ENCODE measurements at regions not wholly inside any gene's neighbourhood (a gene's known extent, or its start where the extent isn't known, plus 50 kb on each side); places are given as distances from the start of the nearest gene placed in this dataset.
"Not testable (repeated sequence)": the region's sequence is repeated elsewhere in the genome, so short reads cannot be mapped to it uniquely, and the experiment has no call there.

DNA sequence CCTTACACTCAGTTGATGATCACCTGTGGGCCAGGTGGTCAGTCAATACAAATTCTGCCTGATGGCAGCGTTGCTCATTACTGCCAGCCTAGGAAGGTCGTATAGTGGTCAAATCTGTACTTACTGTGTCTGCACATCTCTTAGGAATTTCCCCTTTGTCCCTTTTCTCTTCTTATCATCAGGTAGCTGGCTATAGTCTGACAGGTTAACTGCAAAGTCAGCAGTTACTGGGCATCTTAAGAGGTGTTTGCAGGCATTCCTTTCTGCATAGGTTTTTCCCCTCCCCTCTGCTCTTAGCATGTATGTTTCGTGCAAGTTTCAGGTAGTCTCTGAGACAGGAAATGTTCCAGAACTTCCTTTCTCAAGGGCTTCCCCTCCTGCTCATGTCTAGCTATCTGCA, 298.7 kb downstream of the LRRIQ3 start:
- H3K27ac Mint-ChIP-seq: no peak overlapping the region
- no peak overlapping the region for H3K4me3 Mint-ChIP-seq
- H3K4me1 Mint-ChIP-seq (ENCODE audit: low read depth): no peaks in the 10 kb centered on the region
- no peaks in the 10 kb centered on the region for H3K27me3 Mint-ChIP-seq (ENCODE audit: low read depth)
- DNase-seq (ENCODE audit: low spot score): no peak
- no peaks in the 10 kb centered on the region for H3K9me3 Mint-ChIP-seq
- no peaks in the 10 kb centered on the region for H3K36me3 Mint-ChIP-seq (ENCODE audit: low read depth)

DNA sequence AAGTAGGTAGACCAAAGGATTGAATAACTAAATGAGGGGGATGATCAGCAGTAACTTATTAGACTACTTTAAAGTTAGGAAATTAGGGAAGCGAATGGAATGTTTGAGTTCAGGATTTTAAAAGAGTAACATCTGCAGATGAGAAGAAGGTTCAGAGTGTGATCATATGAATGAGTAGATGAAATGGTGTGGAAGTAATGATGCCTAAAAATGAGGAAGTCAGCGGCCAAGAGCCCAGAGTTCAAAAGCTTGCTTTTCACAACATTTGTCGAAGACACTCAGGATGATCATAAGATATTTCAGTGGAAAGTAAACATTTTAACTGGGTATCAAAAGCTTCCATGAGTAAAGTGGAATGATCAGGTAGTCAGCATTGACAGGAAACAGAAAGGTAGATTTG, 299.4 kb downstream of the LRRIQ3 start:
- H3K36me3 Mint-ChIP-seq (ENCODE audit: low read depth): no peaks in the 10 kb centered on the region
- H3K27me3 Mint-ChIP-seq (ENCODE audit: low read depth): no peaks in the 10 kb centered on the region
- no peaks in the 10 kb centered on the region for H3K4me1 Mint-ChIP-seq (ENCODE audit: low read depth)
- no peaks in the 10 kb centered on the region for H3K9me3 Mint-ChIP-seq
- H3K4me3 Mint-ChIP-seq: no peak overlapping the region
- DNase-seq (ENCODE audit: low spot score): no peak
- H3K27ac Mint-ChIP-seq: no peak overlapping the region

GRCh38 chr1:73887412-73887811, 310.6 kb downstream of the LRRIQ3 start:
- H3K27me3 Mint-ChIP-seq (ENCODE audit: low read depth): no peaks in the 10 kb centered on the region
- no peak overlapping the region for H3K27ac Mint-ChIP-seq
- no peaks in the 10 kb centered on the region for H3K9me3 Mint-ChIP-seq
- no peak overlapping the region for H3K4me3 Mint-ChIP-seq
- DNase-seq (ENCODE audit: low spot score): no peak
- no peaks in the 10 kb centered on the region for H3K4me1 Mint-ChIP-seq (ENCODE audit: low read depth)
- H3K36me3 Mint-ChIP-seq (ENCODE audit: low read depth): no peaks in the 10 kb centered on the region

DNA sequence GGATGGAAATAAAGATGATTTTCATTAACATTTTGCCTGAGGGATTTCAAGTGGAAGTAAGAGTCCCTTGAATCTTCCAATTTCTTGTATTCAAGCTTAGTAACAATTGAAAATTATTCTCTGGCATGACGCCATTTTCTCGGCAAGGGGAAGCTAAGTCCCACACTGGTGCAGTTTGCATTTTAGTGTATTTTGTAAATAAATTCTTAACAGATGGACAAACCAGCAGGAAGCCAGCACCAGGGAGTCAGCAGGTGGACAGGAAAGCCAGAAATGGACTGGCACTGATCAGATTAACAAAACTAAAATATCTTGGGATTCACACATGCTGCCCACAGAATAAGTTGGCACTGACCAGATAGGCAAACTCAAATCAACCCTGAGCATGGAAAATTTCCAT, 311.3 kb downstream of the LRRIQ3 start:
- H3K36me3 Mint-ChIP-seq (ENCODE audit: low read depth): no peaks in the 10 kb centered on the region
- H3K9me3 Mint-ChIP-seq: no peaks in the 10 kb centered on the region
- no peaks in the 10 kb centered on the region for H3K27me3 Mint-ChIP-seq (ENCODE audit: low read depth)
- H3K27ac Mint-ChIP-seq: no peak overlapping the region
- H3K4me1 Mint-ChIP-seq (ENCODE audit: low read depth): no peaks in the 10 kb centered on the region
- no peak overlapping the region for H3K4me3 Mint-ChIP-seq
- DNase-seq (ENCODE audit: low spot score): no peak

- H3K4me3 Mint-ChIP-seq: no peak overlapping the region
- no peaks in the 10 kb centered on the region for H3K9me3 Mint-ChIP-seq
- no peaks in the 10 kb centered on the region for H3K27me3 Mint-ChIP-seq (ENCODE audit: low read depth)
- H3K27ac Mint-ChIP-seq: no peak overlapping the region
- no peaks in the 10 kb centered on the region for H3K36me3 Mint-ChIP-seq (ENCODE audit: low read depth)
- no peak for DNase-seq (ENCODE audit: low spot score)
- H3K4me1 Mint-ChIP-seq (ENCODE audit: low read depth): no peaks in the 10 kb centered on the region
Measured at GRCh38 chr1:73874806-73875205, 323.2 kb downstream of the LRRIQ3 start.

GRCh38 chr1:73868810-73869336, 329.1 kb downstream of the LRRIQ3 start:
- no peaks in the 10 kb centered on the region for H3K27me3 Mint-ChIP-seq (ENCODE audit: low read depth)
- no peaks in the 10 kb centered on the region for H3K36me3 Mint-ChIP-seq (ENCODE audit: low read depth)
- H3K9me3 Mint-ChIP-seq: no peaks in the 10 kb centered on the region
- H3K4me3 Mint-ChIP-seq: no peak overlapping the region
- no peak overlapping the region for H3K27ac Mint-ChIP-seq
- no peaks in the 10 kb centered on the region for H3K4me1 Mint-ChIP-seq (ENCODE audit: low read depth)
- no peak for DNase-seq (ENCODE audit: low spot score)

- no peaks in the 10 kb centered on the region for H3K27me3 Mint-ChIP-seq (ENCODE audit: low read depth)
- no peaks in the 10 kb centered on the region for H3K36me3 Mint-ChIP-seq (ENCODE audit: low read depth)
- no peak overlapping the region for H3K27ac Mint-ChIP-seq
- H3K9me3 Mint-ChIP-seq: peaks cover 4% of the 10 kb centered on the region
- no peaks in the 10 kb centered on the region for H3K4me1 Mint-ChIP-seq (ENCODE audit: low read depth)
- no peak for DNase-seq (ENCODE audit: low spot score)
- H3K4me3 Mint-ChIP-seq: no peak overlapping the region
Measured at GRCh38 chr1:73862355-73862754, 335.6 kb downstream of the LRRIQ3 start.

DNA sequence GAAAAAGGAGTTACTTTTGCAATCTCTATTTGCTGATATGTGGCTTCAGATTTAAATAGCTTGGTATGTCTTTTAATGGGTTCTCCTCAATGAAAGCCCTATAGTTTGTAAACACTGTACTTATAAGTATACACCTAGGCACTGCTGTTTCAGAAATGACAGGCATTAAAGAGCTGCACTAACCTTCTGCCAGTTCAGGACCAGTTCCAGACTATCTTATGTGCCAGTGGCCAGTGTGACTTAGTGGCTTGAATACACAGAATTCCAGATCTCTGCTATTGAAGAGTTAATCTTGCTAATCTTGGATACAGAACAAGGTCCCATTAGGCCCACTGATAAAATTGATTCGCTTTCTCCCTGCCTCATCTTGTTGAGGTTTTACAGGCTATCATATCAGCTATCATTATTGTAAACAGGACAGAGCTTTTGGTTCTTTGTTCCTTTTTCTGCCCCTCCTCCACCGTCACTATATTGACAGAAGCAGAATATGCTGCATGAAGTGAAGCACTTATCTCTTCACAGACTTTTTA, 337.5 kb downstream of the LRRIQ3 start:
- no peak for DNase-seq (ENCODE audit: low spot score)
- H3K27ac Mint-ChIP-seq: no peak overlapping the region
- no peak overlapping the region for H3K4me3 Mint-ChIP-seq
- H3K27me3 Mint-ChIP-seq (ENCODE audit: low read depth): no peaks in the 10 kb centered on the region
- H3K4me1 Mint-ChIP-seq (ENCODE audit: low read depth): no peaks in the 10 kb centered on the region
- H3K9me3 Mint-ChIP-seq: peaks cover 4% of the 10 kb centered on the region
- no peaks in the 10 kb centered on the region for H3K36me3 Mint-ChIP-seq (ENCODE audit: low read depth)

DNA sequence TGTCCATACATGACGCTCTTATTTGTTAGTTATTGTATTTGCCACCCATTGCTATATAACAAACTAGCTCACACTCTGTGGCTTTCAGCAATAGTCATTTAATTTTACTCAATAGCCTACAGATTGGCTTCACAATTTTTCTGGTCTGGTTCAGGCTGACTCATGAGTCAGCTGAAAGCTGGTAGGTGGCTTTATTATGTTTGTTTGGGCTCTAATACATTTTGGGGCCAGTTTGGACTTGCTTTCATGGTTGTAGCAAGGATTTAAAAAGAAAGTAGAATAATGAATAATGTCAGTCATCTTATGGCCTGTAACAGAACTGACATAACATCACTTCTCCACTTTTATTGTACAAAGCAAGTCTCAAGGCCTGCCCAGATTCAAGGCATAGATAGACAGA, 338.7 kb downstream of the LRRIQ3 start:
- H3K4me3 Mint-ChIP-seq: no peak overlapping the region
- H3K27ac Mint-ChIP-seq: no peak overlapping the region
- no peaks in the 10 kb centered on the region for H3K27me3 Mint-ChIP-seq (ENCODE audit: low read depth)

DNA sequence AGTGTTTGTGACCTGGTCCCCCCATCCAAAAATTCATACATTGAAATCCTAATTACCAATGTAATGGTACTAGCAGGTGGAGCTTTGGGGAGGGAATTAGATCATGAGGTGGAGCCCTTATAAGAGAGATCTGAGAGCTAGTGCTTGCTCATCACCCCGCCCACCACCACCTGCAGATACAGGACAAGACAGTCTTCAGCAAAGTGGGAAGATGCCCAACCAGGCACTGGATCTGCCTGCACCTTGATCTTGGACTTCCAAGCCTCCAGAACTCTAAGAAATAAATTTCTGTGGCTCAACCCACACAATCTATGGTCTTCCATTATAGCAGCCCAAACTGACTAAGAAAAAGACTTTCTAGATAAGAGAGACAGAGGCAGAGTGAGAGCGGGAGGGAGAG, 343.4 kb downstream of the LRRIQ3 start:
- Mint-ChIP-seq H3K9me3 (no peaks in the 10 kb centered on the region), H3K36me3 (ENCODE audit: low read depth) (no peaks in the 10 kb centered on the region)

More for the DNA sequence above, 338.7 kb downstream of the LRRIQ3 start:
- Mint-ChIP-seq H3K4me1 (ENCODE audit: low read depth) (no peaks in the 10 kb centered on the region), H3K9me3 (peaks cover 4% of the 10 kb centered on the region), H3K36me3 (ENCODE audit: low read depth) (no peaks in the 10 kb centered on the region)
- no peak for DNase-seq (ENCODE audit: low spot score)

GRCh38 chr1:73842436-73842835, 355.5 kb downstream of the LRRIQ3 start:
- H3K36me3 Mint-ChIP-seq (ENCODE audit: low read depth): no peaks in the 10 kb centered on the region
- no peak overlapping the region for H3K4me3 Mint-ChIP-seq
- no peaks in the 10 kb centered on the region for H3K9me3 Mint-ChIP-seq
- H3K4me1 Mint-ChIP-seq (ENCODE audit: low read depth): no peaks in the 10 kb centered on the region
- H3K27me3 Mint-ChIP-seq (ENCODE audit: low read depth): no peaks in the 10 kb centered on the region
- no peak overlapping the region for H3K27ac Mint-ChIP-seq
- DNase-seq (ENCODE audit: low spot score): no peak

More for the DNA sequence above, 343.4 kb downstream of the LRRIQ3 start:
- no peak for DNase-seq (ENCODE audit: low spot score)
- no peak overlapping the region for H3K27ac Mint-ChIP-seq
- H3K4me3 Mint-ChIP-seq: no peak overlapping the region
- H3K27me3 Mint-ChIP-seq (ENCODE audit: low read depth): no peaks in the 10 kb centered on the region
- no peaks in the 10 kb centered on the region for H3K4me1 Mint-ChIP-seq (ENCODE audit: low read depth)

DNA sequence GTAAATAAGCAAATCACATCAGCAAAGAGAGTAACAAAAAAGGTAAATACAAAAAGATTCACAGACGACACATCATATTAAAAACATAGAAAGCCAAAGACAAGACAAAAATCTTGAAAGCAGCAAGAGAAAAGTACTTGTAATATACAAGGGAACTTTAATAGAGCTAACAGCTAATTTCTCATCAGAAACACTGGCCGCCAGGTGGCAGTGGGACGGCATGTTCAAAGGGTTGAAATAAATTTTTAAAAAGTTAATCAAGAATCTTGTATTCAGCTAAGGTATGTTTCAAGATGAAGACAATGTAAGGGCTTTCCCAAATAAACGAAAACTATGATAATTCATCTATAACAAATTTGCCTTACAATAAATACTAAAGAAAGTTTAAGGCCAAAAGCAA, 358.1 kb downstream of the LRRIQ3 start:
- DNase-seq (ENCODE audit: low spot score): no peak
- Mint-ChIP-seq H3K4me1 (ENCODE audit: low read depth) (no peaks in the 10 kb centered on the region), H3K36me3 (ENCODE audit: low read depth) (no peaks in the 10 kb centered on the region), H3K4me3 (no peak overlapping the region), H3K9me3 (no peaks in the 10 kb centered on the region), H3K27ac (no peak overlapping the region), H3K27me3 (ENCODE audit: low read depth) (no peaks in the 10 kb centered on the region)

GRCh38 chr1:73832276-73833181, 365.4 kb downstream of the LRRIQ3 start:
- DNase-seq (ENCODE audit: low spot score): no peak
- no peaks in the 10 kb centered on the region for H3K27me3 Mint-ChIP-seq (ENCODE audit: low read depth)
- H3K4me3 Mint-ChIP-seq: no peak overlapping the region
- H3K27ac Mint-ChIP-seq: no peak overlapping the region
- no peaks in the 10 kb centered on the region for H3K36me3 Mint-ChIP-seq (ENCODE audit: low read depth)
- H3K4me1 Mint-ChIP-seq (ENCODE audit: low read depth): no peaks in the 10 kb centered on the region
- H3K9me3 Mint-ChIP-seq: no peaks in the 10 kb centered on the region

DNA sequence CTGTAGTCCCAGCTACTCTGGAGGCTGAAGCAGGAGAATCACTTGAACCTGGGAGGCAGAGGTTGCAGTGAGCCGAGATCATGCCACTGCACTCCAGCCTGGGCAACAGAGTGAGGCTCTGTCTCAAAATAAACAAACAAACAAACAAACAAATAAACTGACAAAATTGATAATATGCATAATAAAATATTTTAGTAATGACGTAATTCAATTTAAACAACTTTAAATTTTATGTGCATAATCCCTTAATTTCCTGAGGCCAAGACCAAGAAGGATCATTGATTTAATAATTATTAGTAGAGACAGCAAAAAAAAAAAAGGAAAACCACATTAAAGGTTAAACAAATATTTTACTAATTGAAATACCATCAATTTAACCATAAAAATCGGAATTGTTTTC, 370.7 kb downstream of the LRRIQ3 start:
- not testable (repeated sequence) for H3K4me1 Mint-ChIP-seq (ENCODE audit: low read depth); DNase-seq (ENCODE audit: low spot score); H3K27me3 Mint-ChIP-seq (ENCODE audit: low read depth); H3K9me3 Mint-ChIP-seq; H3K27ac Mint-ChIP-seq; H3K4me3 Mint-ChIP-seq; H3K36me3 Mint-ChIP-seq (ENCODE audit: low read depth)

Measured in T-helper 2 cell treated with Interferon-gamma antibody and Interleukin-4, amounts not matched to agents 5 μg/mL and 100 μg/mL, for 36 hours (primary cell).